ENCODE measurements at regions not wholly inside any gene's neighbourhood (a gene's known extent, or its start where the extent isn't known, plus 50 kb on each side); places are given as distances from the start of the nearest gene placed in this dataset.

- WGBS: 70% methylated on average over 3 of the region's 3 CpGs
- Histone ChIP-seq H3K36me3 (no peaks in the 10 kb centered on the region), H3K4me1 (no peaks in the 10 kb centered on the region)
Measured at GRCh38 chr2:51085420-51086068, 53.6 kb upstream of the NRXN1 start.

GRCh38 chr2:51084750-51085149 is 52.8 kb upstream of the NRXN1 start:
- H3K36me3 ChIP-seq: no peaks in the 10 kb centered on the region
- no peaks in the 10 kb centered on the region for H3K27me3 ChIP-seq
- no peaks in the 10 kb centered on the region for H3K9me3 ChIP-seq
- no peak overlapping the region for H3K4me3 ChIP-seq
- no peak for DNase-seq (ENCODE audit: low spot score in 2 of 2)
- WGBS: 74% methylated on average over 2 of the region's 2 CpGs
- TF ChIP-seq POLR2AphosphoS5 (IDR thresholded peaks at IDR 0.05) (no peak), EP300 (IDR thresholded peaks at IDR 0.05) (no peak), CTCF (IDR thresholded peaks at IDR 0.05) (no peak), POLR2A (IDR thresholded peaks at IDR 0.05) (no peak)
- no peaks in the 10 kb centered on the region for H3K4me1 ChIP-seq
- no peak overlapping the region for H3K27ac ChIP-seq

More at GRCh38 chr2:51085420-51086068, 53.6 kb upstream of the NRXN1 start:
- Histone ChIP-seq H3K4me3 (no peak overlapping the region), H3K27me3 (no peaks in the 10 kb centered on the region), H3K9me3 (no peaks in the 10 kb centered on the region), H3K27ac (no peak overlapping the region)
- TF ChIP-seq EP300 (IDR thresholded peaks at IDR 0.05) (no peak), CTCF (IDR thresholded peaks at IDR 0.05) (no peak), POLR2AphosphoS5 (IDR thresholded peaks at IDR 0.05) (no peak), POLR2A (IDR thresholded peaks at IDR 0.05) (no peak)
- DNase-seq (ENCODE audit: low spot score in 2 of 2): no peak

Data from suprapubic skin (tissue), 4 donors.